Stimulated activated CD8-positive, alpha-beta memory T cell treated with anti-CD3 and anti-CD28 coated beads, Interleukin-2, amount 100 ng/mL, for 48 hours (primary cell): ENCODE measurements at regions not wholly inside any gene's neighbourhood (a gene's known extent, or its start where the extent isn't known, plus 50 kb on each side); places are given as distances from the start of the nearest gene placed in this dataset.

Experiments used
- DNase-seq, 2 donors: peaks; one replicate each; pipeline ENCODE4 v3.0.0-alpha.2; 2020; ENCODE audit warnings: low read depth in 2 of 2

DNA sequence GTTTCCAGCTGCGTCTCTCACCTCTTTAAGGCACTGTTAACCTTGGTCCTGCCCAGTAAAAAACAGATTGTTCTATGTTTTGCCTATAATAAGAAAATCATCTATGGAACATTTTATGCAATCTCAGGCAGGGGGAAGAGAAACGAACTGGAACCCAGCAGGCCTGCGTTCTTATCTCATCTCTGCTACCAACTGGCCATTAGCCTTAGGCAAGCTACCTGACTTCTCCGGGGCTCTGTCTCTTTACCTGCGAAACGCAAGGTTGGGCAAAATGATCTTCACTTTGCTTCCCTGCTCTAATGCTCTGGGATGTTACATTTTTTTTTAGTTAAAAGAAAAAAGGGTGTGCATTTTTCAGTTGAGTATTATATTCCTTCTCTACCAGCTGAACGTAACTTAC, 70.5 kb upstream of the WIPF1 start:
- no peak for DNase-seq

DNA sequence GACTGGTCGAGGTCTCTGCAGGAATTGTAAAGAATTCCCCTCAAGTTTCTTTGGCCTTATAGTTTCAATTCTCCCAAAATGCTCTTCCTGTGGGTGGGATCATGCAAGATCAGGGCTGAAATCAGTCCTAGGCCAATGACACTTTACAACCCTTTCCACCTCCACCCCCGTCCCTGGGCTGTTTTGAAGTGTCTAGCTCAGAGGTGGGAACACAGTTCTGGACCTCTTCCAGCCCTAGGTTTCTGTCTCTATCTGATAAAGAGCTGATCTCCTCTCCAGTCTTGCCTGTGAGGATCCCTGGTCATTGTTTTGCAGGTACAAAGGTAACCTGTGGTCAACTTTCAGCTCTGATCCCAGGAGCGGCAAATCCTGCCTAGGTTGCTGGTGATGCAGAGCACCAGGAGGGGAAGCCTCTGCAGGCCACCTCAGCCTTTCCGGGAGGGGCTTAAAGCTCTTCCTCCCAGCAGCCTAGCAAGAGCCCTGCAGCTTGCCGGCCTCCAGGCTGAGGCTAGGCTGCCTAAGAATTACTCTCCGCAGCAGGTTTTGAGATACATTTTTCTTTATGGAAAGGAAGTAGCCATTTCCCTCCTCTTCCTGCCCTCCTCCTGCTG, 69.8 kb upstream of the WIPF1 start:
- DNase-seq: no peak

DNA sequence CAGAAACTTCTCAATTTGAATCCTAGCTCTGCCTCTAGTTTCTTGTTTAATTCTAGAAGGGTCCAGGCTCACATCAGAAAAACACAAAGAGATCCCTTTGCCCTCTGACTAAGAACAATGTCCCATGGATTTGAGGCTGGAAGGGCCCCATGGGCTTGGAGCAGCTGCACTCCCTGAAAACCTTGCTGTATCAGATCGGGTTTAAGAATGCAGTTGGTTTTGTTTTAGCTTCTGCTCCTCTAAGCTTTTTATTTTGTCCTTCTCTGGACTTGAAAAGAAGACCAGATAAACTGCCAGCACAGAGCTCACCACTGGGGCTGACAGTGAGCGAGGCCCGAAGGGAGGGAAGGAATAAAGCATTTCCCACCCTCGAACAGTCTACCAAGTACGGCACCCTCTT, 69.2 kb upstream of the WIPF1 start:
- no peak for DNase-seq

DNA sequence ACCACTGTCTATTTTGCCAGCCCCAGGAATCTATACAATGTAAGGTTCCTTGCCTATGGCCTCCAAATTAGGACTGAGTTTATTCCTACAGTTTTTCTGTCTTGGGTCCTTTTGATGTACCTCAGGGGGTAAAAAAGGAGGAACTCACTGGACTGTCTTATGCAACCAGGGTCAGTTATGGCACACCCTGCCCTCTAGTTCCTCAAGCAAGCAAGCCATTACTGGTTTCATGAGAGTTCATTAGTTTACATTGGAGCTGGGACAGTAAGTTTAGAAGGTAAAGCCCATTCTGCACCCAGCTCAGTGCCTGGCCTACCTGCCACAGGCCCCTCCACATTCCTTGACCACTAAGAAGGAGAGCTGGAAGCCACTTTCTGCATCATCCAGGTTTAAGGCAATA, 68.7 kb upstream of the WIPF1 start:
- no peak for DNase-seq

DNA sequence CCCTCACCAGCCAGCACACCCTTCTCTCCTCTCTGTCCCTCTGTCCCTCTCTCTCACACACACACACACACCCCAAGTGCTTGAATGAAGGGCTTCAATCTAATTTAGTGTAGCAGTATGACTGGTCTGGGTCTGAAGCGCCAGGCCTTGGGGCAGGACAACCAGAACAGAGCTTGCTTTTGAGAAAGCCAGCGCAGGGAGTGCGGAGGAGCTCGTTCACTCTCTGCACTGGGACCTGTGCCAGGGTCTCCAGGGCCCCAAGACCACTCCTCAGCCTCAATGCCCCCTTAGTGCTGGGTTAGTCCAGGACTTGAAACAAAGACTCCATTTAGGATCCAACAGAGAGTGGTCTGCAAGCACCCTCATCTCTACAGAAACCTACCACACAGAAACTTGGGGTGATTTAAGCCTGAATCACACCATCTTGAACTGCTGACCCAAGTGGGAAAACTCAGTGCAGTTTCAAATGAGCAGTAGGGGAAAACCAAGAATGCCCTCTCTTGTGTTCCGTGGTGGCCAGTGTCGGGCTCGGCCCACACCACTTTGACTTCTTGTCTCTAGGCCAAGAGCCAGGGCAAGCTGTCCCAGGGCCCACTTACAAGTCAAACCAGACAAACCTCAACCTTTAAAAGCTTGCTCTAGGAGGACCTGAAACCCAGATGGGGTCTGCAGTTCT, 66.6 kb upstream of the WIPF1 start:
- DNase-seq: no peak

DNA sequence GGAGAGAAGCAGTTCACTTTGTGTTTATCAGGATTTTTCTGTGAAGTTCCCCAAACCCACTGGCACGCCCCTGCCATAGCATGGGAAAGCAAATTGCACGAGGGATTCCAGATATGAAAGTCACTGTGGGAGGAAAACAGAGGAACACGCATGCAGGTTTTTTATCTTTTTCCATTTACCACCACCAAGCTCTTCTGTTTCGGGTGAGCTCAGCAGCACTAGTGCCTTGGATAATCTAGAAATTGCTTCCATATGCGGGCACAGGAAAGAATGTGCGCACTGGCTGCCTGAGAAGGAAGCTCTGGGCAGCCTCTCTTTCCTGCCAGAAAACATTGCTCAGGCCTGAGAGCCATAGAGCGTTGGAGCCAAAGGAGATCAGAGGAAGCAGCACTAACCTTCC, 65.9 kb upstream of the WIPF1 start:
- DNase-seq: no peak

DNA sequence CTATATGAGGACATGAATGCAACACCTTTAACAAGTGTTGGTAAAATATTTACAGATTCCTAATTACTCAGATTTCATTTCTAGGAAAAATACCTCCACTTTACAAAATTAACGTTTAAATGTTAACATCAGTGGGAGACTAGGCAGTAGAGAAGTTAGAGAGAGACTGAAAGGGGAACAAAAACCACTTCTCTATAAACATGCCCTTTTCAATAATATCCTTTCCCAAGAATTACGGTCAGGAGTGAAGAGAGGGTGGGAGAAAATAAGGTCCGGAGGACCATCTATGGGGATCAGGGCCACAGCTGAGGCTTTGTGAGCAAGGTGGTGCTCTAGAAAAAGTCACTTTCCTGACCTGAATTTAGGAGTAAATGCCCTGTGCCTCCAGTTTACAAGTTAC, 65.3 kb upstream of the WIPF1 start:
- no peak for DNase-seq

DNA sequence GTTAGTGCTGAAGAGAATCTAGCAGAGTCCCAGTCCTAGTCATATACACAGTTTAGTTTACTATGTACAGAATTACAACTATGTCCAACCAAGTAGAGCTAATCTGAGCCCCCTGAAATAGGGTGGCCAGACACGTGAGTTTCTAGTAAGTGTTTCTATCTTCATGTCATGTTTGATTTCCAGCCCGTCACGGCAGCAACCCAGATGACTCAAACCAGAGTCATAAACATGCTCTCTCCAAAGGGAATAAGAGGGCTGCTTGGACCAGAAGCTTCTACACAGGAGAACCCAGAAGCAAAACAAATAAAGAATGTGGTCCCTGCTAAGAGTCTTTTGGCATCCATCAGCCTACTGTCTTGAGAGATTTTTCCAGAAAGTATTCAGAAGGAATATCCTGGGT, 64.9 kb upstream of the WIPF1 start:
- DNase-seq: no peak

DNA sequence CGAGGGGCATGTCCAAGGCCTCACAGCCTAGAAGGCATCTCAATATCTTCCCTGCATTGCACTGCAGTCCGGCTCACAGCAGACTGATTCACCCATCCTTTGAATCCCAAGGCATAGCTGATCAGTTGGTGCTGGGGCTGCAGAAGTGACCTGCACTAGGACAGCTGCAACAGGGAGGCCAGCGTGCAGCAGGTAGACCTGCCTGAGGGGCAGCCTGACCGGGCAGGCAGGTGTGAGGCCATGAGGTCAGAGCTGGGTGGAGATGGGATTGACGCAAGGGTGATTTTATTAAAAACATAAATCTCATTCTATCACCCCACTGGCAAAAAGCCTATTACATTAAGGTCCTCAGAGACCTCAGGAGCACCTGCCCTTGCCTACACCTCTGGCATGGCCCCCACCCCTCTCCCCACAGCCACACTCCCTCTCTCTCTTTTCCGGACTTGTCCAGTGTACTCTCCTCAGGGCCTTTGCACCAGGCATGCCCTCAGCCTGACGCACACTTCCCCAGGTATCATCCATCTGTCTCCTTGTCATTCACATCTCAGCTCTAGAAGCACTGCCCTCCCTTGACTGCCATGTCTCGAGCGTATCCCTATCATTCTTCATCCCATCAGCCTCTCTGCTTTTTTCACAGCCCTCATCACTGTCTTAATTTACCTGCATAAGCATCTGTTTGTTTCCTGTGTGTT, 63.5 kb upstream of the WIPF1 start:
- DNase-seq: no peak

DNA sequence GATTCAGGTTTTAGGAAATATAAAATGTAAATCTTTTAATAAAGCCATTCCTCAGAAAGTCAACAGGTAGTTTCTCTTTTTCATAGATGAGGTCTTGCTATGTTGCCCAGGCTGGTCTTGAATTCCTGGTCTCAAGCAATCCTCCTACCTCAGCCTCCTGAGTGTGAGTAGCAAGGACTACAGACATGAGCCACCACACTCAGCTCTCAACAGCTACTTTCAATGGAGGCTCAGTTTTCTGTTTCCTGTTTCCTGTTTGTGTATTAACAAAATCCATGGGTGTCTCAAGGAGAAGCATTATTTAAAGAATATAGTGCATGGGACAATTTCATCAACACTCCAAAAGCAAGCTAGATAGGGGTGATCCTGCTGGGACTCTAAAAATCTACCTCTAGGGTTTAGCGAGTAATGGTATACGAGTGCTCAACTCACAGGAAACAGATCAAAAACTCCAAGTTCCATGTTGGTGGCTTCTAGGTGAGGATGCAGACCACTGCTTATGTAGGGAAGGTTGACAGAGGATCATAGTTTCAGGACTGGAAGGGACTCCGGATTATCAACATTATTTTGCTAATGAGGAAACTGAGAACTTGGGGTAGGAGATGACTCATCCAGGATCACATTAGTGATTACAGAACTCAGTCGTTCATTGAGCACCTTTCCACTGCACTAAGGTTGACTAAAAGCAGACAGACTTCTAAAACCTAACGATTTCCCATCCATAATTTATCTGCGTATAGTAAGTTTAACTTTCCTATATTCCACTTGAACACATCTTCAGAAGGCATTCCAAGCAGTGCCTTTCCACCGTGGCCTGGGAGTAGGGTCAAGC, 61.7 kb upstream of the WIPF1 start:
- DNase-seq: no peak

DNA sequence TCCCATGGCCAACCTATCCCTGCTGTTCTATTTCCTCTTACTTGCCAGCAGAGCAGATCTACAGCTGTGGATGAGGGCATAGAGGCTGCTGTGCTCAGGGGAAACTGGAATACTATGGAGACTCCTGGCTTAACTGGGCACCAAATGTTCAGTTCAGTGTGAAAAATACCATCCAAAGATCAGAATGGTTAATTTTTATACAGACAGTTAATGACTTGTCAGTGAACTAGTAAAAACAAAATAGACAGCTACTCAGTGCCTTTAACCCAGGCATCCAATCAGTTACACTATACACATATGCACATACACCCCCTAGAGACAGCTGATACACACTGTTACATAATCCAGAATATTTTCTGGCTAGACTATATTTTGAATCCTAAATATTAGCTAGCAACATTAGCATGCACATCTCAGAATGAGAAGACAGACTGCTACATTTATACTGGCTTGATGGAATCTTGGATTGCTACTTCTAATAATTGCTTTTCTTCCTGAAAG, 59.1 kb upstream of the WIPF1 start:
- no peak for DNase-seq

DNA sequence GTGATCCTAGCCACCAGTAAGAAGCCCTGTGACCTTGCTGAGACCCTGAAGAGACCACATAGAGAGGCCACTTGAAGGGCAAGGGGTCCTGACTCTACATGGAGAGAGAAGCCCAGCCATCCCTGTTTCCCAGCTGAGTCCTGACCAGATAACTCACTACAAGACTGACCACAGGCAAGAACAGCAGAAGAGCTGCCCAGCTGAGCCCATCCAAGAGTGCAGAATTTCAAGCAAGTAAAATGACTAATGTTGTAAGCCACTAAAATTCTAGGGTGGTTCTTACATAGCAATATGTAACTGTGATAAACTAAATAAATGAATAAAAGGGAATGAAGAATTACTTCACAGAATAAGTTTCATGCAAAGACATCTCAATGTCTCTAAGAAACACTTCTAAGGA, 58.4 kb upstream of the WIPF1 start:
- no peak for DNase-seq

DNA sequence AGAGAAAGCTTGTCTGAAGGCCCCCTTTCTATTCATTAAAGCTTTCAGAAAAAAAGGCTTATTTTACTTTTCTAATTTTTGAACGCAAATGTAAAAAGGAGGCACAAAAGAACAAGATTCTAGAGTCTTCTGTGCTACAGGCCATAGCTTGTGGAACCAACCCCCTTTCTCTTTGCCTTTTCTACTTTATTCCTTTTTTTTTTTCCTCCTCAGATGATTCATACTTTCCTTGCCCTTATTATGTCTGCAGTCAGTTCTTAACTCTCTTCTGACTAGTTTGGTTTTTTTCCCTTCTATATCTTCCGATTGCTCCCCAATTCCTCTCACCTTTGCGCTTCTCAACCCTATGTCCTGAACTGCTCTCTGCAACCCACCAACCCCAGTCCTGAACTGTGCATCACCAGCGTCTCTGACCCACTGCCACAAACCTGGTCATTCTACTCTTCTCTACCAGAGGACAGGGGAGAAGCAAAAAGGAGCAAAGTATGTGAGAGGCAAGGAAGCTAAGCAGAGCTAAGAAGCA, 56.9 kb upstream of the WIPF1 start:
- DNase-seq: no peak

DNA sequence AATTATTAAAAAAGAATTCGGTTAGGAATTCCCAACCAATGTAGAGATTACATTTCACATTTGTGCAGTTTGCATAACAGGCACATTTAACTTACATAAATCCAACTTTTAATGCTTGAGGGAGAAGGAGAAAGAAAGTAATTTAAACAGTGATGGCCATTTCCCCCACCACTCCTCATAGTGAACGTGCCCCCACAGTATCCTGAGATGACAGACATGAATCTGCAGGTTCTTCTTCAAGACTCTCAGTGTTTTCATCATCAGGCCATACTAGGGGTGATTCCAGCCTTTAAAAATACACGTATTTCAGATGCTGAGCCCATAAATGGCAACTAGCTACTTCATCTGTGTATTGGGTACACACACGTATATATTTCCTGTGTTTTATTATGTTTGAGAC, 51.3 kb upstream of the WIPF1 start:
- DNase-seq: no peak
